Stimulated activated CD4-positive, alpha-beta T cell treated with anti-CD3 and anti-CD28 coated beads, Interleukin-2, amount 100 ng/mL, for 4 hours (primary cell): ENCODE measurements at regions not wholly inside any gene's neighbourhood (a gene's known extent, or its start where the extent isn't known, plus 50 kb on each side); places are given as distances from the start of the nearest gene placed in this dataset.

Experiments
- DNase-seq: peaks from one replicate; pipeline ENCODE4 v3.0.0-alpha.2; 2020; ENCODE audit warnings: low read depth

- DNase-seq = no peak
These were observed 179.5 kb upstream of the SLC14A2 start for GRCh38 chr18:45435810-45436209.

DNA sequence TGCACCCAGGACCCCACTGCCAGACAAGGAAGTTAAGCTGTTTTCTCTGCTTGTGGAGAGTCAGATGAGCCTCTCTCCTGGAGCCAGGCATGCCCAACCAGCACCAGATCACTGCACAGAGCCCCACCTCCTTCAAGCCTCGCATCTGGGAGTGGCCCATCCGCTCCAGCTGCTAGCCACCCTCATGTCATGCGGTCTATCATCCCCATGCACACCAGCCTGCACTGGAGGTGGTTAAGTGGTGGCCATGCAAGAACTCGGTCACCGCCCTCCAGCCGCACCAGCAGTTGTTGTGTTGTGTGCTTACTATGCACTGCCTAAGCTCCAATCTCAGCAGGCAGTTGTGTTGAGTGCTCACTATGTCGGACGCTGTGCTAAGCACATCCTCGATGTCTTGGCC is 177.9 kb upstream of the SLC14A2 start:
- DNase-seq = no peak

- no peak for DNase-seq
These were observed 175.2 kb upstream of the SLC14A2 start for GRCh38 chr18:45439851-45440645.

- no peak for DNase-seq
These were observed 174.0 kb upstream of the SLC14A2 start for GRCh38 chr18:45441110-45441847.

DNA sequence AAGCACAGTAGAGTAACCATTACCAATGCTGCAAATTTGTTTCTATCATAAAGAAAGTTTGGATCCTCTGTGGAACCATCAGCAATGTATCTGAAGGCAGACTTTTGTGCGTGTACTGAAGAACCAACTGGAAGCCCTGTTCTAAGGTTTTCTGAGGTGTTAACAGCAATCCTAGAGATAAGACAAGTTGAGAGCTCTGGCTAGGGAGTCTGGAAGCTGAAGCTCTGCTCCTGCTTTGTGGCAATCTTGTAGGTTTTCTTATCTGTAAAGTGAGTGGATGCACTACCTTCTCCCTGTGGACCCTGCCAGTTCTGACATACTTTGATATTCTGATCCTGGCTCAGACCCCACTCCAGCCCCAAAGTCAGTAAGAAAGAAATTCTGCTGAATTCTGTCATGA is 171.2 kb upstream of the SLC14A2 start:
- DNase-seq = no peak

GRCh38 chr18:45447355-45448265 is 167.7 kb upstream of the SLC14A2 start:
- DNase-seq = no peak

- no peak for DNase-seq
These were observed 166.4 kb upstream of the SLC14A2 start for GRCh38 chr18:45448871-45449270.

- no peak for DNase-seq
These were observed 165.7 kb upstream of the SLC14A2 start for GRCh38 chr18:45449418-45450227.

GRCh38 chr18:45456090-45457021 is 158.9 kb upstream of the SLC14A2 start:
- no peak for DNase-seq

DNA sequence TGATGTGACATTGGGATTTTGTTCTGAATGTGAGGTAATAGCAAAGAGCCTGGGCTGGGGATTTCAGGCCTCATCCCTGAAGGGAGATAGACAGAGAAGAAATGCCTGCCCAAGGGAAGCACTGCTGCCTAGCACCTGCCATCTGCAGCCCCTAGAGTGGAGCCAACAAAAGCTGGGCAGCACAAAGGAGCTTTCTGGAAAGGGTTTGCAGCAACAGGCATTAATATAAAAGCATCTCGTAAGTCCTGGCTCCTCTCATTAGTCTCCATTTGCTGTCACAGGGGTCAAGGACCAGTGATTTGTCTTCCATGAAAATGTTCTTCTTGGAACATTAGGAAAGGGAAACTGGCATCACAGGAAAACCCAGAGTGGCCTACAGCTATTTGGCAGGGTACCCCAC is 157.2 kb upstream of the SLC14A2 start:
- DNase-seq = no peak

DNA sequence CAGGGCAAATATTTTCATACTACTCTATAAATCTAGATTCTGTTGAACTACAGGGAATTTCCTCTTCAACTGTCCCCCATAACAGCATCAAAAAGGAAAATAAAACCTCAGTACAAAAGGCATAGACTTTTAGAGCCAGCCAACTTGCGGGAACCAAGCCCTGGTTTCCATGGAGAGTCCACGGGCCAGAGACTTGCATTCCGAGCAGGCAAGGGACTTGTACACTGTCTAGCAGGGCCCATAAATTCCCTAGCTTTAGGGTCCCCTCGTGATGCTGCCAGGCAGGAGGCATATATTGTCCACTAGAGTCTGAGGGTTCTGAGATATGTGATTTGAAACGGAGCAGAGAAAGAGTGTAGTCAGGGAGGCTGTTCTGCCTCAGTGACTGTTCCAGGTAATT is 153.1 kb upstream of the SLC14A2 start:
- DNase-seq = no peak

DNA sequence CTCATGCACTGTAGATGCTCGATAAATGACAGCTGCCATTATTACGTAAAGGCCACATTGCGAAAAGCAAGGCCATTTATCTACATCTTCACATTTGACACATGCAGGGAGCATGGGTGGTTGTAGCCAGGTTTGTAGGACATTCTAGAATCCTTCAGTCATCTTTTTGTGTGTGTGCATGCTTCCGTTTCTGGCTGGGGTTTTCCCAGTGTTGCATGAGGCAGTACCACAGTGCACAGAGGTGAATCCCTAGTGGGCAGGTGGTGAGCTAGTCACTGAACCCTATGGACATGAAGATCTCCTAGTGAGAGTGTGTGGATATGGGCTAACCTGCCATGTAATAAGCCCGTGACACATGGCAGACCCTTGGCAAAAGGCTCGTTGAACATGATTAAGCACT is 151.8 kb upstream of the SLC14A2 start:
- DNase-seq = no peak

DNA sequence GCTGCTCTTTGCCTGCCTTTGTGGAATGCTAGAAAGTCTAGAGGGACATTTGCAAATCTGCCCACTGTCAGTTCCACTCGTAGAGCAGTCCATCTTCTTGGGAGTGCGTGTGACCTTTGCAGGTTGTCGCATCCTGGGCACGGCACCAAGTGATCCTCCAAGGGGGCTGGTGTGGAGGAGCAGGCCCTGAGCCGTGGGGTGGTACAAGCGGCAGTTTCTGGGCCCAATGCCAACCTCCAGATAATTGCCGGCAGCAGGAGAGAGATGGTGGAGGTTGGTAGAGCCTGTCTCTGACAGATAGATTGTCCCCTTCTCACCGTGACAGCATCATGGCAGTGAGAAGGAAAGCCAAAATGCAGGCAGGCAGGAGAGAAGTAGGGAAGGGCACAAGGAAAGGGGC is 150.7 kb upstream of the SLC14A2 start:
- DNase-seq = no peak

DNA sequence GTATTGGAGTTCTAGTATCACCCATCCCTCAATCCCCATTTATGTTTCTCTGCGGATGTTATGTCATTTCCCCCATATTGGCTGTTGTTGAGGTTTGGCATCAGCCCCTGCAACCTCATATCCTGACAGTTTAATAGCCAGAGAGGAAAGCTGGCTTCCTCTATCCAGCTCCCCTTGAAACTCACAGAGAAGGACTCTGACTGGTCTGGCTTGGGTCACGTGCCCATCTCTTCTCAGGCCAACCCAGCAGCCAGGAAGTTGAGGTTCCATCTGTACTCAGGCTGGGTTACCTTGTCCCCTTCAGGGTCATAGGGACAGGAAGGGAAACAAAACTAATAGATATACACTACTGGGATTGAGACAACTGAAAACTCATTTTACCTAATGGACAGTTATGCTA is 148.0 kb upstream of the SLC14A2 start:
- DNase-seq = no peak

DNA sequence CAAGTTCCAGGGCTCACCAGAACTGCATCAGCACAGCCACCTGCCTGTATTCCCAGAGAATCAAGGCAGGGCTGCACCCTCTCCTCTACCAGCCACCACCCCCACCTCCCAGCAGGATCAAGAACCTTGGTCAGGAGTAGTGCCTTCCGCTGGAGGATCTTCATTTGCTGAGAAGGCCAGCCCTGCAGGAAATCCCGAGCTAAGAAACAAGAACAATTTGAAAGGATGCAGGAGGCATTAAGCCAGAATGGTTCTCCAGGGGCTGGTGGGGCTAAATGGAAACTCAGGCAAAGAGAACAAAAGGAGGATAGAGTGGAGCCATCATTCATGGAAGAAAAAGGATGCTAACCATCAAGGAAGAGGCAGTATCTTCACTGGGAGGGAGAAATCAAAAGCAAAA is 147.3 kb upstream of the SLC14A2 start:
- DNase-seq = no peak

GRCh38 chr18:45478889-45479288 is 136.4 kb upstream of the SLC14A2 start:
- DNase-seq = no peak

GRCh38 chr18:45480219-45481015 is 134.9 kb upstream of the SLC14A2 start:
- no peak for DNase-seq

- no peak for DNase-seq
These were observed 133.5 kb upstream of the SLC14A2 start for GRCh38 chr18:45481821-45482220.

- DNase-seq = no peak
These were observed 133.0 kb upstream of the SLC14A2 start for GRCh38 chr18:45482286-45482685.

DNA sequence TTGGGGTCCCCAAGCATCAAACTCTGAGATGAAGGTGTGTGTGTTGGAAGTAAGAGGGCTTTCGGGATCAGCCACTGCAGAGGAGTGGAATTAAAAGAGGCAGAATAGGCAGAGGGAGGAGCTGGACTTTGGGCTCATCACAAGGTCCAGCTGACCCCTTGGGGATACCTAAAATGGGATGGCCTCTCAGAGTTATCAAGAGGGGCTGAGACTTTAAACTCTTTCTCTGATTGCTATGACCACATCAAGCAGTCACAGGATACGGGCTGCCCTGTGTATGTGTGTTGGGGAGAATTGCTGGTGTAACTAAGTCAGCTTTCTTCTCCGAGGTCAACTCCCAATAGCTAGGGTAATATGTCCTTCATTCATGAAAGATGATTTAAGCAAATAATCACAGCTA is 127.7 kb upstream of the SLC14A2 start:
- no peak for DNase-seq
